GM21737 (cell line): ENCODE measurements at regions not wholly inside any gene's neighbourhood (a gene's known extent, or its start where the extent isn't known, plus 50 kb on each side); places are given as distances from the start of the nearest gene placed in this dataset.

Experiments
- ATAC-seq: cut with Tn5 transposase; IDR thresholded peaks from one replicate; pipeline ENCODE4 v1.9.1; 2021; ENCODE audit warnings: mild to moderate bottlenecking, moderate library complexity; ENCODE audit not compliant: unreplicated experiment

DNA sequence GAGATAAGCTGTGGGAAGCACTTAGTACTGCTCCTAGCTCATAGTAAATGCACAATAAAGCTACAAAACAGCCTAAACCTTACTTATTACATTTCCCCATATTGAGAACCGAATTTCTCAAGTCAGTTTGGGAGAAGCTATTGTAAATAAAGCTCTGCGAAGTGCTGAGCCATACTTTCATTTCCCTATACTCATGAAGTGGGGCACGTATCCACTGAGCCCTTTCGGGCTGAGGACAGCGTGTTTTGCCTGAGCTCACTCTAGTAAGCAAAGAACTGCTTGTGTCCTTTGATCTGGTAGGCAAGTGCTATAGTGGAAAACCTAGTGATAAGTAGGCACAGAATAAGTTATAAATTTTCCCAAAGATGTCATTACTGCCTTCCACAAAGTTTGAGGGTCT is 165.0 kb downstream of the RSL24D1 start:
- ATAC-seq: no peak

DNA sequence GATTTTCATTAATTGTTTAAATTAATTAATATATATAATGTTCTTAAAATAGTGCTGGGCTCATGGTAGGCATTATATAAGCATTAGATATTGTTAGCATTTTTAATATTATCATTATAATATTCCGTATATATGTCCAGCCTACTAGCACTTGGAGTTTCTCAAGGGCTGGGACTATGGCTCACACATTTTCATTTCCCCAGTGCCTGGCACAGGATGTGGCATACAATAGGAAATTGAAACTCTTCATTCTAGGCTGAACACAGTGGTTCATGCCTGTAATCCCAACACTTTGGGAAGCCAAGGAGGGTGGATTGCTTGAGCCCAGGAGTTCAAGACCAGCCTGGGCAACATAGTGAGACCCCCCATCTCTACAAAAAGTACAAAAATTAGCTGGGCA is 170.4 kb downstream of the RSL24D1 start:
- no peak for ATAC-seq

DNA sequence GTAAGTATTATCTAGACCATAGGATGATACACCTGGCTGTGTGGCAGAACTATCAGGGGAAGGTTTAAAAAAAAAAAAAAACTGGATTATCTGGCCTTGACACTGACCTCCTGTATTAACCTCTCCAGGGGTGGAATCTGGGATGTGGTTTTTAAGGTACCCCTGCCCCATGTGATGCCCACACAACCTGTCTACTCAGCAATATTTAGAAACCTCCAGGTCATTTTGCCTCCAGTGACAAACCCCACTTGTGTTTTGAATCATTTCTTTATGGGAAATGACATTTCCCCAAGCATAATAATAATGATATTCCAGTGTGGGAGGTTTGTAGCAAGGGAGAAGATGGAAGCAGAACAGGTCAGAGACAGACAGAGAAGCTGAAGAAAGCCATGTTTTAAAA is 179.1 kb downstream of the RSL24D1 start:
- ATAC-seq: no peak

DNA sequence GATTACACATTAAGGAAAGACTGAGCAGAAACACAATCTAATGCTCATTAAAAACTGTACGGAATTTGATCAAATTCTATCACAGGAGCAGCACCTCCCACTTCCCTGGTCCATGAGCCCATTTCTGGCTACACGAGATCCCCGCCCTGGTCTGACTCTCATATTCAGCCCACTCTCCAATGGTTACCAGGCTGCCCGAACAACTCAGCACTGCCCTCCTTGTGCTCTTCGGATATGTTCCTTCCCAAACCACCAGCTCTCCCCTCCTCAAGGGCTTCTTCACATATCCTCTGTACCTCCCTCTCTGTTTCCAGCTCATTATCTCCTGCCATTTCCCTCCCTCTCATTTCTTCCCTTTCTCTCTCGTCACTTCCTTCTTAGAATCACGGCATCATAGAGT is 180.5 kb downstream of the RSL24D1 start:
- ATAC-seq: no peak

DNA sequence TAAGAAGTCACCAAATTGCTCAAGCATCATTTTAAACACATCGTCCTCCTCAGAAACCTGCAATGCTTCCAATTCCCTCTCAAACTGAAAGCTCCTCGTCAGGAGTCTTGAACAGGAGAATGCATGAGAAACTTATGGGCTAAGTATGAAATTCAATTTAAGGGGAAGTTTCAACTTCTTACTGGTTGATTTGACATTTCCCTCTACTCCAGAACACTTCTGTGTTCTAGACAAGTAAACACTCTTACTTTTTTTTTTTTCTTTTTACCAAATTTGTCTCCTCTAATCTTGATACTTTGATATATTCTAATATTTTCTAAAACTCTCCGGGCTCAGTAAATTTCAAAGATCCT is 181.7 kb downstream of the RSL24D1 start:
- no peak for ATAC-seq

DNA sequence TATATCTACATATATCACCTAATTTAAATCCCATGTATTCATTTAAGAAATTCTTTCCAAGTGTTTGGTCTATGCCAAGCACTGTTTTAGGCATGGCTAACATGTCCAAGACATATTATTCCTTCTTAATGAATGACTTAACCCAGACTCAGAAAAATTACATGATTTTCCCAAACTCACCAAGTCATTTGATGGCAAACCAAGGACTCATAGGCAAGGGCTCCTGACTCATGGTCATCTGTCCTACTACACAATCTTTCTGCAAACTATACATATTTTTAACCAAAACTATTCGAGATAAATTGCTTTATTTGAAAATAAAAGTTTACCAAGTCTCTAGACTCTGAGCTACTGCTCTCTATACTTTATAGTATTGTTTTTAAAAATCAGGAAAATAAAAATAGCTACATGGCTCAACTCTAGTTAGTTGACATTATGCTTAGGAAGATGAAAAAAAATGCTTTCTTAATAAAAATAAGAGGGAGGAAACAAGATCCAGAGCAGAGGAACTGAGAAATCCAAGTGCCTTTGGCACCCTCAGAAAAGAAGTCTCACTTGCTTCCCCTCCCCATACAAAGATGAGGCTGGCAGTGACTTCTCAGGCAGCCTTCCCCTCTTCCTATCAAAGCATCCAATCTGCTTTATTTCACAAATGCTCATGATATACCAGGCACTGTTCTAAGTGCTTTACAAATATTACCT is 182.2 kb downstream of the RSL24D1 start:
- ATAC-seq: no peak

DNA sequence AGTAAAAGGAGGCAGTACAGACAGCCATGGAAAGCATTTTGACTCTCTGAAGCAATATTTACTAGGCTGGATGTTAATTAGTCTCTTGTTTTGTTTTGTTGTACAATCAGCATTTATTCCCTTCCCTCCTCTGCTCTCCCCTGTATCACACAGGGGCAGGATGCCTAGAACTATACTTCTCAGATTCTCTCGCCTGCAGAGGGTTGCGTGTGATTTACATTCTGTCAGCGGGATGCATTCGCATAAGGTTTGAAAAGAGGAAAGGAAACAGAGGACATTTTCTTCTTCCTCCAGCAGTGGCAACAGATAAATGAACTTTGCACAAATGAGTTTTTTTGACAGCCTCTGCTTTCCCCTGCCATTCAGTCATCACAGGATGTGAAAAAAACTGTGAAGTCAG is 188.3 kb downstream of the RSL24D1 start:
- ATAC-seq: no peak

DNA sequence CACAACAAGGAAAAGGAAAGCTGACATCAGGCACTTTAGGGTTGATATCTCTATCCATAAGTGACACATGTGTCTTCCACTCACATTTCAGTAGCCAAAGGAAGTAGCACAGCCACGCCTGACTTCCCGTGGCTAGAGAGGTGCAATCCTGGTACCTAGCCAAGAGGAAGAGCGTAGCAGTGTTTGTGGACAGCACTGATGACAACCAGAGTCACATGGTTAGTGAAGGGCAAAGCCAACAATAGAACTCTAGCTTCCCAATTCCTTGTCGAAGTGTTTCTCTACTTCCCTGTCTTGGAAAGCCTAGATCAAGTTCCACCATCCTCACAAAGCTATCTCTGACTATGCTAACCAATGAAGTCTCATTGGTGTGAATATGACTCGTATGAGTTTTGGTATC is 189.2 kb downstream of the RSL24D1 start:
- no peak for ATAC-seq

DNA sequence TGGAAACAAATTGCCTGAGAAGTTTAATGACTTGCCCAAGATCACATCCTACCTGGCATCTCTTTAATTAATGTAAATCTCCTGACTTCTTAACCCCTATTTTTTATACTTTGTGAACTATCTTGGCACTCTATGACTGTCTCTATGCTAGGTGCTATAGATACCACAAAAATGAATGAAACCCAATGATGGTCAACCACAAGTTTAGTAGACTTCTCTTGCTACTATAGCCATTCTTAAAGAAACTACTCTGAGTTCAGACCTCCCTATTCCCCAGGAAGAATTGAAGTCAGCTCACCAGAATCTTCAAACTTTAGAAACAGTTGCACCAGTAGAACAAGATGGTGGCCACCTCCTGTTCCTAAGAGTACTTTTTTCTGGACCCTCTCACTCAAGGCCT is 191.1 kb downstream of the RSL24D1 start:
- ATAC-seq: no peak

DNA sequence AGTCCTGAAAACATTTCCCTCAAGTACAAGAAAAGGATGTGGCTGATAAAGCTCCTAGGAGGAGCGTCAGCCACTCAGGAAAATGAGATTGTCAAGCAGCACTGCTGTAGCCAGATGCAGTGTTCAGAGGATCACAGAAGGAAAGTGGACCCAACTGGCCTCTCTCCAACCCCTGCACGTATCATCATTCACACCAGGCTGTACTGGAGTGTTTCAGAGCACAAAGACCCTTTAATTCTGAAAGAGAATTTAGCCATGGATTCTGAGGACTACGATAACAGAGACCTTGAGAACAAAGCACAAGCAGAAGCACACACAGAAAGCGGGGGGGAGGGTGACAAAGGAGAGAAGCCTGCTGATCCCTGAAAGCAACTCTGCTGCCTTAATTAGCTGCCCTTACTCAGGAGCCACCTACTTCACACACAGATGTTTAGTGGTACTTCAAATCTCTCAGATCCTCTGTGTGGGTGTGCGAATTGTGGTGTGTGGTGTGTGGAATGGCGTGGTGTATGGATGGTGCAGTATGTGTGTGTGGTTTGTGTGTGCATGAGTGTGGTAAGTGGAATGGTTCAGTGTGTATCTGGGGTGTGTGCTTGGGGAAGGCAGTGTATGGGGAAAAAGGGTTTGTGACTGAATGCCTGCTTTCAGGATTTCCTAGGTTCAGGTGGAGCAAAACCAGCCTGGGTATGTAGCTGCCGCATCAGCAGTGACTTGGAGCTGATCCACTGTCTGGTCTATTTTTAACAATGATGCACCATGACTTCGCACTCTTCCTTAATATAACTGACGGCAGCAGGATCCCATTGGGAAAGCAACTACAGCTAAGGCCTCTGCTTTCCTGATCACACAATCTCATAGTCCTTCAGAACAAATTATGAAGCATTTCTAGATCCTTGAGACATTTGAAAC is 192.5 kb downstream of the RSL24D1 start:
- ATAC-seq: no peak

DNA sequence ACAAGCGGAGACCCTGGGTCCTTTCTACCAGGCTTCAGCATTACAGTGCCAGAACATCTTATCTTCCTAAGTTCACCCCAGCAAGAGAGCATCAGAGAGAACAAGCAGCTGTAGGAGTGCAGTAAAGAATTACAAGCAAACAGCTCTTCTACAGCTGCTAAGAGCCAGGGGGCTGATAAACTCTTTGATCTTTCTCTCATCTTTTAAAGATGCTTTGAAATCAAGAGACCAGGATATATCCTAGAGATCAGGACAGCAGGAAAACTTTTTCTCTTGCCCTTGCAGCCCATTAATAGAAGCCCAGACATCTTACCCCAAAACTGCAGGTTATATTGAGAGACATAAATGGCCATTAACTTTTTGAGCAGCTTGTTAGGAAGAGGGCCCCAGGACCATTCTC is 198.1 kb downstream of the RSL24D1 start:
- ATAC-seq: no peak

DNA sequence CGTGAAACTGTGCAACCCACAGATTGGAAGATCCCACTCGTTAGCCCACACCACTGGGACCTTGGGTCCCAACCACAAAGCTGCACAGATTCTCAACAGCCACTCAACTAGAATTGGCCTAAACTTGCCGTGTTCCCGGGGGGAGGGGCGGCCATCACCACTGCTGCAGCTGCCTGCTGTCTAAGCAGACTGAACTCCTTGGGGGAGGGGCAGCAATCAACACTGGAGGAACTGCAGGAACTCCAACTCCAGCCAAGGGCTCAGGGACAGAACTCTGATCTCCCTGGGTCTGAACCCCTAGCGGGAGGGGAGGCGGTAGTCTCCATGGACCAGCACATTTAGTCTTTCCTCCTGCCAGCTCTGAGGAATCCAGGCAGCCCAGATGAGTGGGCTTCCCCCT is 205.9 kb downstream of the RSL24D1 start:
- ATAC-seq: no peak

DNA sequence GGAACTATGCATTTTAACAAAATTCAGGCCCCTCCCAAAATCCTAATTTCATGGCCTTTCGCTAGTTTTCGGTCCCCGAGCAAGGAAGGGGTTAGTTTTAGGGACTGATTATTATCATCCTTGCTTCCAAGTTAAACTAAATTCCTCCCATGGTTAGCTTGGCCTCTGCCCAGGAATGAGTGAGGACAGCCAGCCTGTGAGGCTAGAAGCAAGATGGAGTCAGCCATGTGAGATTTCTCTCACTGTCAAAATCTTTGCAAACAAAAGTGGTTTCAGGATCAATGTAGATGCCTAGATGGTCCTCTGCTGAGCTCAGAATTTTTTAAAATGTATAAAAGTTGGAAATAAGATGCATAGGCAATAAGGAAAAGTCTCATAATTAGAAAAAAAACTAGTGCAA is 208.9 kb downstream of the RSL24D1 start:
- no peak for ATAC-seq

DNA sequence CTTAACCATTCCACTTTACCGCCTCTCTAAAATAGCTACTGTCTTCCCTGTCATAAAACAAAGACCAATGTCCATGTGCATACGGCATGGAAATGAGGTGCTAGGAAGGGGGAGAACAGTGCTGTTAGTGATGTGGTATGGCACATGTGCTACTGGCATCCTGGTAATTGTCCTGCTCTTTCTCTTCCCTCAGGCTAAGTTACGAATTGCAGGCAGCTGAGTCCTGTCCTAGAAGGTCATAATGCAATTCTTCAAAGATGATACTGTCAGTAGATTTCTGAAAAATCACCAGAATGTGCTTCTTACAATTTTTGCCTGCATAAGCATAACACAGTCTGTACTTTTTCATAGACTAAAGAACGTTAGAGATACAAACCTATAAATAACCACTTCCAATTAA is 216.8 kb downstream of the RSL24D1 start:
- ATAC-seq: no peak

DNA sequence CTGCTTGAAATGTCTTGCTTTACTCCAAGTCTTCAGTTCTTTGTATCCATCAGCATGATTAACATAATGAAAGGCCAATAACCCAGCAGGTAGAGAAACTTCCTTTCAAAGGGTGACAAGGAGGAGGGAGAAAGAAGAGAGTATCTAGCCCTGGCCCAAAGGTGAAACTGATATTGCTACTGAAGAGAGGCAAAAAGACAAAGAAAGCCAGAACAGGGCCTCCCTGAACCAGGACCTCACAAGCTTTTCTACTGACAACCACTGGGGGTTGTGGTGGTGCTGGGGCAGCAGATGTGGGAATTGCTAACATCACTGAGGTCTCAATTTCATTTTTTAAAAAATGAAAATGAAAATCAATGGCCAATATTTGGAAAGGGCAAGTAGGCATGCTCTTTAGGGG is 234.1 kb downstream of the RSL24D1 start:
- ATAC-seq: no peak

DNA sequence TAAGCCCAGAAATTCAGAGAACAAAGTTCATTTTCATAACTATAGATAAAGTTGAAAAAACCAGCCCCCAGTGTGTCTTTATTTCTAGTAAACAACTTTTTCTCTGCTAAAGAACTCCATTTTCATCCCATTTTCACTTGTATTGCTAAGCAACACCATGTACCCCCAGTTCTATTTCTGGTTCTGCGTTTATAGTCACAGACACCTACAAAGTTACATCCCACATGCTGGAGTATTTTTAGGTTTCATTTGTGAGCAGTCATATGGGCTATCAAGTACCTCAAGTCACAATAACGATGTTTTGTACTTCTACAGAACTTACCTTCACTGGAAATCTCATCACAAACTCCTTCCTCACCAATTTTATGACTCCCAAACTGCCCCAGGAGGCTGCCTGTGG is 236.5 kb downstream of the RSL24D1 start:
- ATAC-seq: no peak

DNA sequence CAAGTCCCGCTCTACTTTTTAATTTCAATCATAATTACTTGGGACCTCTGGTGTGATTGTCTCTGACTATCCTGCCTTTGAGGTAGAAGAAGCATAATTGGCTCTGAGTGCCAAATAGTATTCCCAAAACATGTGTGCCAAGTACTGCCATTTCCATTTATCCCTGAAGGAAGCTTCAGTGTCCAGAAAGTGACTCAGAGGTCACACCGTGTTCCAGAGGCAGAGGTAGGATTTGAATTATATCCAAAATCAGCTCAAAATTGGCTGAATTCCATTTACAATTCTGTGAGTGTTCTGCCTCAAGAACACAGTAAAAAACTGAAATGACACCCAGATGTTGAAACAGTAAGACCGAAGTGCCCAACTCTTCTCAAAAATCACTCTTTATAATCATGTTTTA is 255.3 kb downstream of the RSL24D1 start:
- no peak for ATAC-seq

DNA sequence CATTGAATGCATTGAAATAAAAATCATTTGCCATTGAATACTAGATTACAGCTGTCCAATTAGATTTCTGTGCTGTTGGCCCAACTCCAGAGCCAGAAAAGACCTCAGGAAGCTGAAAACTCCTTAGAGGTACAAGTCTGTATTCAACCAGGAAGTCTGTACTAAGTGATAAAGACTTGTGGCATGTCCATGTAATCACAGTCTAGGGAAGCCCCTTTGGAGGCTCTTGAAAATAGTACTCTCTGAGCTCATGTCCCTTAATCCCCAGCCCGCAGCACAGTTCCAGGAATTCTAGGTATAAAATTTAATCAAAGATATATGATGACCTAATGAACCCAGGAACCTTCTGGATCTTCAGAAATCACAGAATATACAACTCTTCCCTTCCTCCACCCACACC is 279.4 kb downstream of the RSL24D1 start:
- no peak for ATAC-seq

DNA sequence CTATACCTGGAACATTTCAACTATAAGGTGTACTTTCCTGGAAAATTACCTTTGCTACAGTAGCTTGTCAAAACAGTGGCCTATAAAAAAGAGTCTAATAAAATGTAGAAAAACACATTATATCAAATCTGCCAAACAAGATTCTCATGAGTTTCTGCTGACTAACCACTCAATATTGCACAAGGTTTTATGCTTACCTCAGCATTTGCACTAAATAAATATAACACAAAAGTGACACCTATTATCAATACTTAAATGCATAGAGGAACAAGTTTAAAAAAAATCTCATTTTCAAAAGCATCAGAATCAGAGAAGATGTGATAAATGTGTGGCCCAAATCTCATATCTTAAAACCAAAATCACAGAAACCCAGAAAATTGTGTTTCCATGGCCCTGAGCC is 281.4 kb downstream of the RSL24D1 start:
- no peak for ATAC-seq

DNA sequence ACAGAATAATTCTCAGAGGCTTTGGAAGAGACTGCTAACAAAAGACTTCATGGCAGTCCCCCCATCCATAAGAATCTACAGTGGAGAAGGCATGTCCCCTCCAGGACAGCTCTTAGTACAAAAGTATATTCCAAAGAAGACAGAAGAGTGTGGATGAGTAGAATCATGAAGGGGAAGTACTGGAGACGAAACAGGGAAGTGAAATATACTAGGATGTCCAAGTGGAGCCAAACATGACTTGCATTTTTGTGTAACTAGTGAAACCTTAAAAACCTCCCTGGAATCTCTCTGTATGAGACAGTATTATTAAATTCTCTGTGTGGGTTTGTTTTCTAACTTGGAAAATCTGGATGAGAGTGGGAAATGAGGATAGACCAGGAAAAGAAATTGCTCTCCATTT is 312.4 kb downstream of the RSL24D1 start:
- ATAC-seq: no peak

DNA sequence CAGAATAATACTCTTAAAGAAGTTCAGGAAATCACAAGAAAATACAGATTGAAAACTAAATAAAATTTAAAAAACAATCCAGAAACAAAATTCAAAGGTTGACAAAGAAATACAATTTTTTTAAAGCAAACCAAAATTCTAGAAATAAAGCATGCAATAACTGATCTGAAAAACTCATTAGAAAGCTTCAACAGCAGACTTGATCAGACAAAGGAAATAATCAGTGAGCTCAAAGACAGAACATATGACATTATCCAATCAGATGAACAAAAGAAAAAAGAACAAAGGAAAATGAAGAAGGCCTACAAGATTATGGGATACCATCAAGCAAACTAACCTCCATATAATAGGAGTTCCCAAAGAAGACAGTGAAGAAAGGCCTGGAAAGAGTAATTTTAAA is 336.8 kb downstream of the RSL24D1 start:
- ATAC-seq: no peak

DNA sequence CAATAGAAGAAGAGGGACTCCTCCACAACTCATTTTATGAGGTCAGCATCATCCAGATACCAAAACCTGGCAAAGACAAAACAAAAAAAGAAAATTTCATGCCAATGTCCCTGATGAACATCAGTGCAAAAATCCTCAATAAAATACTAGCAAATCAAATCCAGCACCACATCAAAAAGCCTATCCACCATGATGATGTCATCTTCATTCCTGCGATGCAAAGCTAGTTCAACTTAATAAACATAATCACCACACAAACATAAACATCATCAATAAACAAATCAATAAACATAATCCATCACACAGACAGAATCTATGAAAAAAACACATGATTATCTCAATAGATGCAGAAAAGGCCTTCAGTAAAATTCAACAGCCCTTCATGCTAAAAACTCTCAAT is 342.1 kb downstream of the RSL24D1 start:
- no peak for ATAC-seq

DNA sequence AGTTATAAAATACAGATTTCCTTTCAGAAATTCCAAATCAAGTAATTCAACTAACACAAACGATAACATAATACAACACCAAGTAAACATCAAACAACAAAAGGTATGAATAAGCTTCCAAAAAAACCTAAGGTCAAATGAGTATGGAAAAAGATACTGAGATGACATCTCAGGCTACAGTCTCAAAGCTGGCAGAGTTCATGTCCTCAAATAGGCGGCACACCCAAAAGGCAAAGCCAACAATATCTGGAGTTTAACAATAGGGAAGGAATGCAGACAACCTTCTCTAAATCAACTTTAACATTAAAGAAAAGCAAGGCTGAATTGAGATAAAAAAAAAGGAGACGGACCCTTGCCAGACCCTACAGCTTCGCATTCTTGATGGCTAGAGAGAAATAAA is 346.6 kb downstream of the RSL24D1 start:
- no peak for ATAC-seq
